Gastroesophageal sphincter (tissue), 4 donors: ENCODE measurements at regions not wholly inside any gene's neighbourhood (a gene's known extent, or its start where the extent isn't known, plus 50 kb on each side); places are given as distances from the start of the nearest gene placed in this dataset.

Experiments
- ATAC-seq: fragments of 150-250 bp; one replicate; pipeline ENCODE4 v1.9.1; 2016; ENCODE audit warnings: mild to moderate bottlenecking, moderate library complexity
- H3K27ac ChIP-seq, 4 donors: fragments of 200-600 bp; sonication (generic) in 3 of 4; 1 replicate in 3 of 4; 2 replicates in 1 of 4; pipeline ENCODE4 v1.5.1; 2016 to 2019
- H3K27me3 ChIP-seq: fragments of 200-600 bp; sonication (generic); one replicate; pipeline ENCODE4 v1.5.1; 2019
- H3K36me3 ChIP-seq, 2 donors: fragments of 200-600 bp; sonication (generic); one replicate each; pipeline ENCODE4 v1.5.1; 2019; ENCODE audit warnings: control low read depth in 1 of 2
- H3K4me1 ChIP-seq, 3 donors: fragments of 200-600 bp; sonication (generic); 1 replicate in 2 of 3; 2 replicates in 1 of 3; pipeline ENCODE4 v1.5.1; 2016 to 2019; ENCODE audit warnings: control low read depth in 2 of 3
- H3K4me3 ChIP-seq, 2 donors: fragments of 200-600 bp; sonication (generic); one replicate each; pipeline ENCODE4 v1.5.1; 2019; ENCODE audit warnings: mild to moderate bottlenecking in 1 of 2, moderate library complexity in 1 of 2
- H3K9me3 ChIP-seq, 3 donors: fragments of 200-600 bp; sonication (generic); one replicate each; pipeline ENCODE4 v1.5.1; 2017 to 2019; ENCODE audit warnings: control low read depth in 2 of 3
- EP300 ChIP-seq: sonication (generic); formaldehyde crosslinking; IDR thresholded peaks from one replicate; pipeline ENCODE4 v1.6.1; 2017; ENCODE audit warnings: antibody characterized with exemption, mild to moderate bottlenecking
- POLR2A ChIP-seq, 2 donors: fragments of 450-650 bp; IDR thresholded peaks; one replicate each; pipeline ENCODE4 v1.6.1; 2017; ENCODE audit warnings: antibody characterized with exemption in 2 of 2, mild to moderate bottlenecking in 2 of 2, moderate library complexity in 1 of 2
- POLR2AphosphoS5 ChIP-seq: sonication (generic); formaldehyde crosslinking; IDR thresholded peaks from one replicate; pipeline ENCODE4 v1.6.1; 2017; ENCODE audit warnings: antibody characterized with exemption
- WGBS, 2 donors: methylation state at CpG; one replicate each; pipeline ENCODE4 v1.1.5; 2018; ENCODE audit warnings: low coverage in 1 of 2; 5-methylcytosine and 5-hydroxymethylcytosine counted together
- TF ChIP-seq, protein P1 (sequence below), 4 experiments: fragments of 200-600 bp in 2 of 4; fragments of 450-650 bp in 2 of 4; sonication (generic) in 1 of 4; IDR thresholded peaks; one replicate each; pipeline ENCODE4 v1.5.1; 2017 to 2019; ENCODE audit warnings: antibody characterized with exemption in 4 of 4, mild to moderate bottlenecking in 2 of 4, moderate library complexity in 2 of 4

DNA sequence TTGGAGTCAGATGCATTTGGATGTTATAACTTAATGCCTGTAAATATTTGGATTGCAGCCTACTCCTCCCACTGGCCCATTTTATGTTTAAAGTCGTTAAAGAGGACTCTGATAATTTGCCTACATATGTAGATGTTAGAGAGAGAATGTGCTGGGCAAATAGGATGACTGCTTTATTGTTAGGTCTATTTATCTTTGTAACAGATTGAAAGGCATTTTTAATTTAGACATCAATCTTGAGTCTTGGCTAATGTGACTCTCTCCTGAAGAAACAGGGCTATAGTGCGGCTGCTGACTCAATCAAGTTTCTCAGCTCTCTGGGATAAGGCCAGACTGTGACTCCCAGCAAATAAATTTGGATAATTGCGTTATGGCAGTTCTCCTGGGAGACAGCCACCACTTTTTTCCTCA is 1101.4 kb downstream of the CBLN2 start:
- no peak overlapping the region for H3K27ac ChIP-seq
- TF ChIP-seq POLR2AphosphoS5 (no peak), EP300 (no peak)
- WGBS, 2 donors: 14 to 28% methylated on average over 3 of the region's 3 CpGs

GRCh38 chr18:71441156-71441555 is 1103.0 kb downstream of the CBLN2 start:
- H3K27me3 ChIP-seq: no peaks in the 10 kb centered on the region
- no peak for ATAC-seq
- no peaks in the 10 kb centered on the region for H3K4me1 ChIP-seq
- H3K27ac ChIP-seq: no peak overlapping the region
- H3K9me3 ChIP-seq: no peaks in the 10 kb centered on the region
- H3K4me3 ChIP-seq: no peak overlapping the region
- TF ChIP-seq, protein P1, sequence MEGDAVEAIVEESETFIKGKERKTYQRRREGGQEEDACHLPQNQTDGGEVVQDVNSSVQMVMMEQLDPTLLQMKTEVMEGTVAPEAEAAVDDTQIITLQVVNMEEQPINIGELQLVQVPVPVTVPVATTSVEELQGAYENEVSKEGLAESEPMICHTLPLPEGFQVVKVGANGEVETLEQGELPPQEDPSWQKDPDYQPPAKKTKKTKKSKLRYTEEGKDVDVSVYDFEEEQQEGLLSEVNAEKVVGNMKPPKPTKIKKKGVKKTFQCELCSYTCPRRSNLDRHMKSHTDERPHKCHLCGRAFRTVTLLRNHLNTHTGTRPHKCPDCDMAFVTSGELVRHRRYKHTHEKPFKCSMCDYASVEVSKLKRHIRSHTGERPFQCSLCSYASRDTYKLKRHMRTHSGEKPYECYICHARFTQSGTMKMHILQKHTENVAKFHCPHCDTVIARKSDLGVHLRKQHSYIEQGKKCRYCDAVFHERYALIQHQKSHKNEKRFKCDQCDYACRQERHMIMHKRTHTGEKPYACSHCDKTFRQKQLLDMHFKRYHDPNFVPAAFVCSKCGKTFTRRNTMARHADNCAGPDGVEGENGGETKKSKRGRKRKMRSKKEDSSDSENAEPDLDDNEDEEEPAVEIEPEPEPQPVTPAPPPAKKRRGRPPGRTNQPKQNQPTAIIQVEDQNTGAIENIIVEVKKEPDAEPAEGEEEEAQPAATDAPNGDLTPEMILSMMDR (IDR thresholded peaks at IDR 0.05): no peak
- TF ChIP-seq EP300: no peak
- TF ChIP-seq POLR2AphosphoS5: no peak
- TF ChIP-seq POLR2A (IDR thresholded peaks at IDR 0.05): no peak
- no peaks in the 10 kb centered on the region for H3K36me3 ChIP-seq
- WGBS, 2 donors: 75 to 80% methylated on average over 4 of the region's 4 CpGs

More for the DNA sequence above, 1101.4 kb downstream of the CBLN2 start:
- Histone ChIP-seq H3K4me1 (no peaks in the 10 kb centered on the region), H3K9me3 (peaks cover 0 to 4% (median 0%) of the 10 kb centered on the region in 3 donors), H3K36me3 (no peaks in the 10 kb centered on the region), H3K4me3 (no peak overlapping the region), H3K27me3 (no peaks in the 10 kb centered on the region)
- no peak for ATAC-seq

- ATAC-seq: no peak
- Histone ChIP-seq H3K4me3 (no peak overlapping the region), H3K27me3 (no peaks in the 10 kb centered on the region), H3K27ac (no peak overlapping the region), H3K9me3 (no peaks in the 10 kb centered on the region), H3K36me3 (no peaks in the 10 kb centered on the region), H3K4me1 (no peaks in the 10 kb centered on the region)
- TF ChIP-seq POLR2A (IDR thresholded peaks at IDR 0.05) (no peak), EP300 (no peak), POLR2AphosphoS5 (no peak)
- TF ChIP-seq, protein P1 (IDR thresholded peaks at IDR 0.05): no peak
- 85 to 86% methylated on average over 2 of the region's 2 CpGs for WGBS, 2 donors
These were observed 1106.6 kb downstream of the CBLN2 start for GRCh38 chr18:71437511-71437910.

- ATAC-seq: no peak
- Histone ChIP-seq H3K27ac (no peak overlapping the region), H3K4me3 (no peak overlapping the region), H3K4me1 (no peaks in the 10 kb centered on the region), H3K36me3 (no peaks in the 10 kb centered on the region), H3K27me3 (no peaks in the 10 kb centered on the region), H3K9me3 (no peaks in the 10 kb centered on the region)
- 83 to 88% methylated on average over 2 of the region's 2 CpGs for WGBS, 2 donors
- no peak for TF ChIP-seq POLR2A (IDR thresholded peaks at IDR 0.05)
- TF ChIP-seq, protein P1 (IDR thresholded peaks at IDR 0.05): no peak
- no peak for TF ChIP-seq POLR2AphosphoS5
- no peak for TF ChIP-seq EP300
These were observed 1110.8 kb downstream of the CBLN2 start for GRCh38 chr18:71433373-71433772.

DNA sequence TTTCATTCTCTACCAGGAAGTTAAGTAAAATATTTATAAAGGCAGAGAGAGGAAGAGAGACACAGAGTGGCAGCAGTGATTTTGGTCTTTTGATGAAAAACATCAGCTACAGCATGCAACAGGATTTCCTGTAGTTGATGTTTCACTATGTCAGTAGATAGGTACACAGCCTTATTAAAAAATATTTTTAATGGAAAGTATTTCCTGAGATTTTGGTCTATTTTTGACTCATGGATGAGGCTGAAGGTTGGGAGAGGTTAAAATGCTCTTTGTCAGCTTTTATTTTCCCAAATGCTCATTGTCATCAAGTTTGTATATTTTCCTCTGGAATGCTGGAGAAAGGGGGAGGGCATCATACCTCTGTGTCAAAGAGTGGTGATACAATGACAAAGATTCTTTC is 1112.5 kb downstream of the CBLN2 start:
- TF ChIP-seq POLR2A (IDR thresholded peaks at IDR 0.05): no peak
- TF ChIP-seq POLR2AphosphoS5: no peak
- no peak for TF ChIP-seq EP300
- TF ChIP-seq, protein P1 (IDR thresholded peaks at IDR 0.05): no peak
- H3K27ac ChIP-seq: no peak overlapping the region

DNA sequence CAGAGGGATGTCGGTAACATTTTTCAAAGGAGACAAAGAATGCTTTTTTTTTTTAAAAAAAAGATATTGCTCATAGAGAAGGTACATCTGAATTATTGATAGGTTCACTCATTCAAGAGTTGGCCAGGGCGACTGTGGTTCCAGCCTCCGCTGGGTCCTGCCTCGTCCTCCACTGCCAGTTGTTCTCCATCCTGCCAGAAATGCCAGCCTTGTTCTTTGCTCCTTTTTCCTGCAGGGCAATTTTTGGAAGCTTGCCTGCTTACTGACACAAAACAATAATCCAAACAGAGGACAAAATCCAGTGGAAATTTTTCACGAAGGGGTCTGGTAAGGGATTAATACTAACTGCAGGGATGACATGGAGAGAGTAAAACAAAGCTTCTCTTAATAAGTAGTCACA is 1113.0 kb downstream of the CBLN2 start:
- ATAC-seq: no peak
- Histone ChIP-seq H3K27ac (no peak overlapping the region), H3K4me3 (no peak overlapping the region), H3K27me3 (no peaks in the 10 kb centered on the region), H3K36me3 (no peaks in the 10 kb centered on the region), H3K4me1 (no peaks in the 10 kb centered on the region), H3K9me3 (no peaks in the 10 kb centered on the region)
- WGBS, 2 donors: 54 to 66% methylated on average over 5 of the region's 5 CpGs
- TF ChIP-seq EP300 (no peak), POLR2A (IDR thresholded peaks at IDR 0.05) (no peak), POLR2AphosphoS5 (no peak)
- TF ChIP-seq, protein P1 (IDR thresholded peaks at IDR 0.05): no peak

More for the DNA sequence above, 1112.5 kb downstream of the CBLN2 start:
- no peak for ATAC-seq
- no peaks in the 10 kb centered on the region for H3K9me3 ChIP-seq
- no peak overlapping the region for H3K4me3 ChIP-seq
- H3K27me3 ChIP-seq: no peaks in the 10 kb centered on the region
- no peaks in the 10 kb centered on the region for H3K36me3 ChIP-seq
- no peaks in the 10 kb centered on the region for H3K4me1 ChIP-seq
